ENCODE measurements at regions not wholly inside any gene's neighbourhood (a gene's known extent, or its start where the extent isn't known, plus 50 kb on each side); places are given as distances from the start of the nearest gene placed in this dataset.
"Not testable (repeated sequence)": the region's sequence is repeated elsewhere in the genome, so short reads cannot be mapped to it uniquely, and the experiment has no call there.

- not testable (repeated sequence) for DNase-seq
Observed at GRCh38 chr1:176396604-176397395, 66.2 kb upstream of the PAPPA2 start.

- DNase-seq = no peak
Observed at GRCh38 chr1:176391621-176392020, 71.4 kb upstream of the PAPPA2 start.

- no peak for DNase-seq
Observed at GRCh38 chr1:176384841-176385240, 78.1 kb upstream of the PAPPA2 start.

- DNase-seq = no peak
Observed at GRCh38 chr1:176382163-176382562, 80.8 kb upstream of the PAPPA2 start.

GRCh38 chr1:176379626-176380339, 83.2 kb upstream of the PAPPA2 start:
- DNase-seq = no peak

GRCh38 chr1:176374967-176375569, 87.9 kb upstream of the PAPPA2 start:
- peak; percentile 68 for DNase-seq

GRCh38 chr1:176364236-176364905, 98.6 kb upstream of the PAPPA2 start:
- DNase-seq = no peak

GRCh38 chr1:176349135-176349715, 113.8 kb upstream of the PAPPA2 start:
- DNase-seq = not testable (repeated sequence)

- no peak for DNase-seq
Observed at GRCh38 chr1:176341656-176342055, 121.3 kb upstream of the PAPPA2 start.

GRCh38 chr1:176338877-176339276, 124.1 kb upstream of the PAPPA2 start:
- no peak for DNase-seq

- no peak for DNase-seq
Observed at GRCh38 chr1:176330782-176331181, 123.7 kb upstream of the COP1 start.

- no peak for DNase-seq
Observed at GRCh38 chr1:176325664-176326063, 118.6 kb upstream of the COP1 start.

- DNase-seq = no peak
Observed at GRCh38 chr1:176323472-176323871, 116.4 kb upstream of the COP1 start.

- no peak for DNase-seq
Observed at GRCh38 chr1:176315519-176316220, 108.6 kb upstream of the COP1 start.

- DNase-seq = not testable (repeated sequence)
Observed at GRCh38 chr1:176296602-176297001, 89.5 kb upstream of the COP1 start.

- no peak for DNase-seq
Observed at GRCh38 chr1:176285996-176286395, 78.9 kb upstream of the COP1 start.

GRCh38 chr1:176271572-176271971, 64.5 kb upstream of the COP1 start:
- DNase-seq = no peak
